Activated CD8-positive, alpha-beta memory T cell treated with anti-CD3 and anti-CD28 coated beads for 4 hours (primary cell): ENCODE measurements at regions not wholly inside any gene's neighbourhood (a gene's known extent, or its start where the extent isn't known, plus 50 kb on each side); places are given as distances from the start of the nearest gene placed in this dataset.

Experiments
- DNase-seq, 2 donors: peaks; one replicate each; pipeline ENCODE4 v3.0.0-alpha.2; 2020; ENCODE audit warnings: low read depth in 2 of 2

DNA sequence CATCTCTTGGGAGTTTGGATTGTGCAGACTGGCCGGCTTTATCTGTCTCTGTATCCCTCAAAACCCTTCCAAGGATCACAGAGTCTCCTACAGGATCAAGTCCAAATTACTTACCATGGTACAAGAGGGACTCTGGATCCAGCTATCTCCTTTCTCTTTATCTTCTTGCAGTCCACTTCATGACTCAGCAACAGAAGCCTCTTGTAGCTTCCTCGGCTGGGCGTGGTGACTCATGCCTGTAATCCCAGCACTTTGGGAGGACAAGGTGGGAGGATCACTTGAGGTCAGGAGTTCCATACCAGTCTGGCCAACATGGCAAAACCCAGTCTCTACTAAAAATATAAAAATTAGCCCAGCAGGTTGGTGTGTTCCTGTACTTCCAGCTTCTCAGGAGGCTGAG lies 189.7 kb downstream of the BCAT1 start:
- DNase-seq, result no peak

DNA sequence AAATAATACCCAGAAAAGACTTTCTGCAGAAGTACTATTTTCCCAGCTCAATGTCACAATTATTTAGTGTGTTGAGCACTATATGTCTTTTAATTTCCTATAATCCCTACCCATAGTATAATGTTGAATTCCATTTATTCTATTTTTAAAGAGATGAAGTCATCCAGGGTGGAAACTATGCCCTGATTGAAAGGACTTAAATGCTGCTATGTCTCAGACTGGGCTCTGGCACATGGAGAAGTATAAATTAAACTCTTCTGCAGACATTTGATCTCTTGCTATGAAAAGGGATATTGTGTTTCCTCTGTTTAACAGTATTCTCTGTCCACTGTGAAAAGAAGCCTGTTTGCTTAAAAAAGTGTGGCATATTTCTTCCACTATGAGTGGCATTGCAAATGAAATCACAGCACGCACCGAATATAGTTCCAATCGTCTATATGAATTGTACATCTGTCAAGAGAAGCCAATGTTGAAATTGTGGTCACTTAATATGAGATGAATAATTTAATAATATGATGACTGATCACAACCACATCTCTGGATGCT lies 192.3 kb downstream of the BCAT1 start:
- no peak for DNase-seq

DNA sequence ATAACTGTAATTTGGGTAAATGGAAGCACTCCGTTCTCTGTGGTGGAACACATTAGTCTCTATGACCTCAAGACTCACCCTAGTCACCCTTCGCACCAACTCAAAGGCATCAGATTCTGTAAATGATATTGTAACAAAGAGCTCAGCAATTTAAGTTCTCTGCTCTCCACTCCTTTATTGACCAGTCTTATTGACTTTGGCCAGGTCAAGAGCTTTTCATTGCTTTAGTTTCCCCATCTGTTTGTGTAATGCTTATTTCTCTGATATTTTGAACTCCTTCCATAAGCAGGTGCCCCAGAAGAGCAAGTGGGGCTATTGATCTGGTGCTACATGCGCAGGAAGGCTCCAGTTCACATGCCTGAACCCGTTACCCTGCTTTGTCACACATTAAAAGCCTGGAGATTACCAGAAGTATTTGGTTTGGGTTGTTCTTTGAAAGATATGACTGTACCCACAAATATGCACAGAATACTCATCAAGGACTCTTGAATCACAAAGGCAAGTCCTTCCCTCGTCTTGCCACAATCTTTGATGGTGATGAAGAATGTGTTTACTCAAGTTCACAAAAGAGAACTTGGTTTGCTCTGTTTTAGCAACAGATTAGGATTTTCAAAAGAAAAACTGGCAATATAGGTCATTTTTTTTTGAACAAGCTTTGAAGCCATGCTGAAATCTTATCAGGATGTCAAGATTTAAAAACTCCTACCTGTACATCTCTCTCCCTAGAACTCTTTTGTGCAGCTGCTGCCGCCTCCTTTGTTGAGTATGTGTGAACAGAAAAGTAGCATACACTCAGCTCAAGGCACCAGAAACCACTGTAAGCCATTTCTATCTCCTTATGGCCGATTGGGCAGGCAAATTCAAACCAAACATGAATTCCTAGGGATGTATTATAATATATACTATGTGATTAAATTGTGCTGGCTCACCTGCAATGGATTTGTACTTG lies 193.9 kb downstream of the BCAT1 start:
- no peak for DNase-seq

DNA sequence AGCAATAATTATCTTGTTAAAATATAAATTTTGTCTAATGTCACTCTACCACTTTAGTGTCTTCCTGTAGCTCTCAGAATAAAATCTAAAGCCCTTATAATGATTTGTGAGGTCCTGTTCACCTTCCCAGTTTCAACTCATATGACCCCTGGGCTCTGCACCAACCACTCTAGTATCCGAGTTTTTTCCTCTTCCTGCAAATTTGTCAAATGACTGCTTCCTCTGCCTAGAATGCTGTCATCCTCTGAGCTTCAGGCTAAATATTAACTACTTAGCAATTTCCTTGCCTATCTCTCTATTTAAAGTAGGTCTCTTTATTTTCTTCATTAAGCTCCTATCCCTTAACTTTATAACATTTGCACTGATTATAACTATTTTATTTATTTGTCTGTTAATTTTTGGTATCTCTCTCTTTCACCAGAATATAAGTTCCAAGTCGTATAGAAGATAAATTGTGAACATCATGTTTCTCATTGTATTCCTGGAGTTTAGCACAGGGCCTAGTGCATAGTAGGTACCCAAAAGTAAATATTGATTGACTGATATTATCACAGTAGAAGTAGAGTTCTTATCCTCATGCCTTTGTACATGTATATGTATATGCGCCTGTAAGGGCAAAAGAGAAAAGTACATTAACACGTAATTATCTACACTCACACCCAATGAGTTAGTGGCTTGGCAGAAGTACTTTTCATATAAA lies 196.0 kb downstream of the BCAT1 start:
- DNase-seq, result no peak

DNA sequence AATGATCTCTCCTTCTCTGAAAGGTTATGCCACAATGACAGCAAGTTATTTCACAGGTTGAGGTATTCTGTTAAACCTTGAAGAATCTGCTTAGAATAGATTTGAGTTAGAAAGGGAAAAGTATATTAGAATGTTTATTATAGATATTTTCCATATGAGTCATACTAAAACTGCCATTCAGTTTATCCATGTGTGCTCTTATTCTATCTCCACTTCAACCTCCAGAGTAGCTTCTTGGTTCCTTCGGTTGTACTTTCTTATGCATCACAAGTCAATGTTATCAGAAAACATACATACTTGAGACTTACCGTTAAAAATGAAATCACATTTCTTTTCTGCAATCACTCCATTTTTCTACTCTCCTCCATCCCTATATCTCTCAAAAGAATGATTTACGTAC lies 197.7 kb downstream of the BCAT1 start:
- no peak for DNase-seq

DNA sequence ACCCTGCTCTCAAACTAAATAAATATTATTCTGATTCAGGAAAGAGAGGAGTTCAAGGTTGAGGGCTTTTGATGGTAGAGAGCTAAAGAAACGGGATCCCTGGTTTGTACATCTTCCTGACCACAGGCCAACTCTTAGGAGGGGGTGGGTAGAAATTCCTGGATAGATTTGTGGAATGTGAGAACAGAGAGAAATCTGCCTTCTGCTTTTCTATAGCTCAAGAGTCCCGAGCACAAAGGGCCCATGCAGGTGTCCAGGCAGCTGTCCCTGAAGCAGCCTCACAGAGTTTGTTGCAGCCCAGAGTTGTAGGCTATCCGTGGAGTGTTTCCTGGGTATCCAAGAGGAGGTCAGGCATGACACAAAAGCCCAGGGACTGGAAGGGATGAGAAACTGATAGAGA lies 198.6 kb downstream of the BCAT1 start:
- DNase-seq, result no peak

DNA sequence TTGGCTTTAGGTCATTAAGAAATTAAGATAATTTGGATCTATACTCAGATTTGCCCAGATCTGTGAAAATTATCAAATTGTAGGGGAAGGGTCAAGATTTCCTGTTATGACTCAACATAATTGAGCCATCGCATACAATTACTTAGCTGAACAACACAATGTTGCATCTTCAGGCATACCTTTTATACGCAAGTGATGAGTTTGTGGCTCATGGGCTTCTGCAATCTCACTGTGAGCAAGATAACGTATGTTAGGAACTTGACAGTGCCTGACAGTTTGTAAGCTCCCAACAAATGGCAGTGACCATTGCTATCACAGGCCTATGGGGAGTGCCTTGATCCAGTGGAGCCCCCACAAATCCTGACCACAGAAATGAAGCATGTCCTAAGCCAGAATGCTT lies 199.7 kb downstream of the BCAT1 start:
- DNase-seq, result no peak

DNA sequence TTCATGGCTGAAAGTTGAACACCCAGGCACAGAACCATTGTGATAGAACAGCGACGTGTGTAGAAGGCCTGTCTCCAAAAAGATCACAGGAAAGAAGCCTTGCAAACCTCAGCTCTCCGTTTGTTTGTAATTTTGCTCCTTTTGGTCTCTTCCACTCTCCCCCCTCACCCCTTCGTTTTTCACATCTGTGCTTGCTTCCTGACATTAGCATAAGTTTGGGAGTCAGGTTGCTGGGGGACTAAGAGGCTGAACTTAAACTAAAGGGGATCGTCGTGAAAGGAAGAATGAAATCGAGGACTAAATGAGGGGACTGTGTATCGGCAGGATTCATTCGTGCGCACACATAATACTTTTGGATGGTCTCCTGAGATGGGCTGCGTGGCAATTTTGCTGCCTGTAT lies 200.6 kb downstream of the BCAT1 start:
- no peak for DNase-seq

DNA sequence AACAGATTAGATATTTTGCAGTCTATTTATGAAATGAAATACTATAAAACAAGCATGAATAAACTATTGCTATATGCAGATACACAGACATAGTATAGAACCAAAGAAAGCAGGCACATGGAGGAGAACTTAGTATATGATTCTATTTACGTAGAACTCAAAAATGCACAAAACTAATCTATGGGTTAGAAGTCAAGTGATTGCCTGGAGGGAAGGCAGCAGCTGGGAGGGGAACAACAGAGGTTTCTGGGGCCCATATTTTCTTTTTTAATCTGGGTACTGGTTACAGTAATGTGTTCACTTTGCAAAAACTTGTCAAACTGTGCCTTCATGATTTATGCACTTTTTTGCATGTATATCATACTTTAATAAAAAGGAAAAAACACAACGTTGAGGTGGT lies 202.0 kb downstream of the BCAT1 start:
- no peak for DNase-seq

DNA sequence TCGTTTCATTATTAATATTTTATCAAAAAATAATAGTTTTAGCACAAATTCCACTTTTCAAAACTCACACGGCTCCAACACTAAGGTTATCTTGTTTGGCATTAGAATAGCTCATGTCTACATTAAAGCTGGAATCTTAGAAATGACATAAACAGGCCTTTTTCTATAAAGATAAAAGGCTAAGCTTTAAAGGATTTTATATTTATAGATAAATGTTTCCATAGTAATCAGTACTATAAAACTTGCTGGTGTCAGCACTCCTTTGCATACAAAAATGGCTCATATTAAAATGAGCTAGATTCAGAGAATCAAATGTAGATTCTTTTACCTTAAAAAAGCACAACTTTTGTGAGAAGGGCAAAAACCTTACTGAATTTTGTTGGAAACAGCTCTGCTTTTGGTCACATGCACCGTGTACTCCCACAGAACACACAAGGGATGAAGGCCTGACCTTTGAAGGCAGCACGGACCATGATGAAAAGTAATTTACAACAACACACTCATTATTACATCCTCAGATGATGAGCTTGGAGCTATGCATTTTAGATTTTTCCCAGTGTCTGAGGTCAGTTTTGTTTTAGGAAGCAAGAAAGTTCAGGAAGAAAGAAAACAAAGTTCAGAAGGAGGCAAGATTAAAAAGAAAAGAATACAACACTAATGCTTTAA lies 202.8 kb downstream of the BCAT1 start:
- no peak for DNase-seq

DNA sequence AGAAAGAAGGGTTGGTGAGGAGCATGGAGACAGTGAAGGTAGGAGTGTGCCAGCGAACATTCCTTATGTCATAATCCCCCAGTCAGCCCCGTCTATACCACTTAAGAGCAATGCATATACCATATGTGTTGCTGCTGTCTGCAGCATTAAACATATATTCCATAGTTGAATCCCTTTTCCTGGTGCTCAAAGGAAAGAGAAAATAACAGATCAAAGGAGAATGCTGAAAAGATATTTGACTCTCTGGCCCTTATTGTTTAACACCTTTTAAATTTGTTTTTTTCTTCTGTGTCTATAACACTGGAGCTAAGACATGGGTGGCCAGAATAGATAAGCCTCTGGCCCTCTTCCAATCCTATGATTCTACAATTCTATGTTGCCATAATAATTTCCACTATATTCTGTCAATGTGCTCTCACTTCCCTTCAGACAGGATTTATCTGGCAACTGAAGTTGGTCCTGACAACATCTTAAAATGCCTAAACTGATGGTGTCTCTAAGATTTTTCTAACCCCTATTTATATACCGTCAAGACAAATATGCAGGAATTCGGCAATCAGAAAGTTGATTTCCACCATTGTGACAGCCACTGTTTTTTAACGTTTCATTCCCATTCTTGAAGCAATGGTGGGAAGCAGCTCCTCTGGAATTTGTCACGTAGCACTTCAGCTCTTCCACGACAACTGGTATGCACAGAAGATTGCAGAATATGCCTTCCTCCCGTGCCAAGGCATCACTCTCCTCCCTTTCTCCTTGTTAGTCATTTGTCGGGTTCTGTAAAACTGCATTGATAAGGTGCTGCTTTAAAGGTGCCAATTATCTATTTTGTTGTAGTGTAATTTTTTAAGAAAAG lies 204.7 kb downstream of the BCAT1 start:
- no peak for DNase-seq

DNA sequence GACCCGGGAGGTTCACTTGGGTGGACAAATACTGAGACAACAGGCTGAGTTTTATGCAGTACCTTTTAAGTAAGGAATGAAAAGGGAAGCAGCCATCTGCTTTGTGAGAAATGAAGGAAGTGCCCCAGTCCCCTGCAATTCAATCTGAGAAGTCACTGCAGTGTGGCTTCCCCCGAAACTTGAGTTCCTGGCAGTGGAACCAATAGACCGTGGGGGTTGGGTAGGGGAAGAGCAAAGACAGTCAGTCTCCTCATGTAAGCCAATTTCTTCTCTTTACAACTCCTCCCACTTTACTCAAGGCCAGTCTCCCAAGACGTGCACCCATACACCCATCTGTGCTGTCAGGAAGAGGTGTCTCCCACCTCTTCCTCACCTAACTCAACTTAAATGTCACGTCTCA lies 206.5 kb downstream of the BCAT1 start:
- no peak for DNase-seq

DNA sequence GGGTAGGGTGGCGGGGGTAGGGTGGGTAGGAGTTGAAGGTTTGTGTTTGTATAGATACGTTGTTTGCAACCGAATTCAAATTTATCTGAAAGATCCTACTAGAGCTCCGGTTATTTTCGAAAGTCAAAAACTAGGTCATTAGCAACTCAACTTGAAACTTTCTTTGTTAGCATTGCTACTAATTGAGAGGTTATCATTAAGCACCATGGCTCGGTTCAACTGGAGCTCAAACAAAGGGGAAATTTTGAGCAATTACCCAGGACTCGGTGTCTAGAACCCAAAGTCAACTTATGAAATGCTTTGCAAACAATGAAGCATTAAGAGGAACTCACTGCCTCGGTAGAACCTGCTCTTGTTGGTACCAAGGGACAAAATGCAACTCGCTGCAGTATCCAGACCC lies 207.7 kb downstream of the BCAT1 start:
- no peak for DNase-seq

DNA sequence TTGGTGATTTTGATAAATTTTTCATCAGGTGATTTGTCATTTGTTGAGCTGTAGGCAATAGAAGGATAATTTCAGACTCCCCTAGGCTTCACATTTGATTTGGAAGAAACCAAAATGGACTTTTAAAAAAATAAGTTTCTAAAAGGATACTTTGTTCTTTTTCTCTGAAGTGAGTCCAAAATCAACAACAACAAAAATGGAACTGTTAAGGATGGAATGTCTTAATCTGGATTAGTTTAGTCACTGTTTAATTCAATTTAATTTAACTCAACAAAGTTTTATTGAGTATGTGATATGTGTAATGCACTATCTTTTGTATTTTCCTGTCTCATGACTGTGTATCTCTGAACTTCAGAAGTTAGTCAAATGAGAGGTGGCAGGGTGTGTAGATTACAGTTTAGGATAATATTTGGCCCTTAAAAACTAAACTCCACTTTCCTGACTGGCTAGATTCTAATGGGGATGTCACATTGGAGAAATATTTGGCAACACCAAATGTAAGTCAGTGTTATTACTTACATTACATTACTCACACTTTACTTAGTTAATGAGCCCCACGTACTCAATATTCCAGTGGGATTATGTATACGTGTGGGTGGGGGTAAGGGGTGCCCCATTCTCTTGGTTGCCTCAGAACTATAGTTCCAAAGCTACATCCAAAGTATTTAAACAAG lies 209.7 kb downstream of the BCAT1 start:
- no peak for DNase-seq

DNA sequence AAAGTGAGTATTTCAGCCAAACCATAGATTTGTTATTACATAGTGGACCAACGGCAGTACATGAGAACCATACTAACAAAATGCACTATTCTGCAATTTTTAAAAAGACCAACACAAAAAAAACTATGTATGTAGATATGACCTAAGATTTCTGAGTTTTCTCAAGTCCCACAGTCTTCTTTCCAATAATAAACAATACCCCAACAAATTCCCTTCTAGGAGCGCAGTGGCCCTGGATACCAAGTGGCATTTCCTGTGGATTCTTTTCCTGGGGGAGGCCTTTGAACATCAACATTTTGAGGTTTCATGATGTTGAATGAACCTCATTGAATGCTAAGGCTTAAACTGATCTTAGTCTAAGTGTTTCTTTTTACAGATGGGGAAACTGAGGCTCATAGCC lies 210.5 kb downstream of the BCAT1 start:
- no peak for DNase-seq

DNA sequence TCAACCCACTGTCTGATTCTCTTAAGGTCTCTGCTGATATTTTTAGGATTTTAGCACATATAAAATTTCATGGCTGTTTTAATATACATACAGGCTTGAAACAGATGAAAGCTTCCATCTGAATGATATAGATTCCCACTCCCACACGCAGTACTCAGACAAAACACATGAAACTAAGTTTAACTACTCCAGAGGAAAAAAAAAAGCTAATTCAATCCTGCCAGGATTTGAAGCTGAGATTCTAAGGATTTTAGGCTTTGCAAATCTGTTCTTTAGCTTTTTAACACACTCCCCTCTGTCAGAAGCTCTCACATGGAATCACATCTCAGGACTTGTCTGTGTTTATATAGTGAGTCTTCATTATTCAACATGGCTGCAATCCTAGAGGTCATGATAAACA lies 217.3 kb downstream of the BCAT1 start:
- no peak for DNase-seq

DNA sequence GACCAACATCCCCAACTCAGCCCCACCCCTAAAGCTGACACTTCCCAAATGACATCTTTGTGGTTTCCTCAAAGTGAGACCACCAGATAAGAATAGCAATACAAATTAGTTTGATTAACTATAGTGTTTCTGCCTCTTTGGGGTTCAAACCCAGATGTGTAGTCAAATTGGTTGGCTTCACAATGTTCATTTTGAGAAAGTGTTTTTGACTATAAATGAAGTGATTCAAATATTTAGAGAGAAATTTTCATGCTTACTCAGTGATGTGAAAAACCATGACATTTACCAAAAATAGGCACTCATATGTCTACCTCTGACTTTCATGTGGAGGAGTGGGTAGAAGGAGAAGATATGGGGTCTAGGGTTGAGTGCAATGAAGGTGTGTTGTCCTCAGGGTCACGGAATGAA lies 218.4 kb downstream of the BCAT1 start:
- no peak for DNase-seq

DNA sequence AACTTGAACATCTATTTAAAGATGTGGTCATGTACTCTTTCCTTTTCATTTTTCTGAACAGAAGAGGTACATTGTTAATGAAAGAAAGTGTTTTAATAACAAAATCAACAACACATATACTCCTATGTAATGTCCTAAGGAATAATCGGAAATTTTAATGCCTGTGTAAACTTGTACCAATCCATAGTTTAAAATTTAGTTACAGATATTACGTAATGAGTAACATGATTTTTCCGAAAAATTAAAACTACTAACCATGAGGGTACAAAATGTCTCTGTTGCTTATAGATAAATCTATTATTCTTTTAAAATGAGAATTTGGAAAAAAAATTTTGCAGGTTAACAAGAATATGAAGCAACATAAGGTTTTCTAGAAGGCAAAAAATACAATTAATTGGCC lies 220.1 kb downstream of the BCAT1 start:
- DNase-seq, result no peak

DNA sequence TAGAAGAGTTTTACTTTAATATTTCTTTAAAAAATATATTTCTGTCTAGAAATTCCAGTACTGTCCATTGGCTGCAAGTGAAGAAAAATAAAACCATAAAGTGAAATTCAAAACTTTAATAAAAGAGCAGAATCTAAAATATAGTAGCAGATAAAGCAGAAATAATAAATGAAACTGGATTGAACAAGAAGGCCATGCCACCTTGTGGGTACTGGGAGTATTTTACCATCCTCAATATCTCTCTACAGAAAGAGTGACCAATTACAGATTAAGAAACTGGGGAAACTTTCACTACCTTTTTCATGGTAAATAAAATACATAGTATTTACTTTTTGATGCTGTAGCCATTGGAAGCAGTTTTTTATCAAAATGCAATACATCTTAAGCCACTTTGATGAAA lies 220.5 kb downstream of the BCAT1 start:
- DNase-seq, result no peak

DNA sequence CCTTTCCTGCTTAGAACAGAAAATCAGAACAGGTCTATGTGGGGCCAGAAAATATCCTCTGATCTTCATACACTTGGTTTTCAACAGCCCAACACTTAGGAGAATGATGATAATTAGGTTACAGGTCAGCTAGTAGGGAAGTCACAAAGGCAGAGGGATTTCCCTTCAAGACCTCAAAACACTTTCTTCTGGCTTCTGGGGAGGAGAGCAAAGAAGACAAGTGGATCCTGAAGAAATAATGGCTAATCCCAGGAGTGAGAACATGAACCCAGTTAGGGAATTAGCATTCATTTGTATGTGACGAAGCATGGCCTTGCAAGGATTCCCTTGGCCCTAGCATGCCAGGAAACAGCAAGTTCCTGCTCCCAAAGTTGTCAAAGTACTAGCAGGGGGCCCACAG lies 223.3 kb downstream of the BCAT1 start:
- DNase-seq, result no peak

DNA sequence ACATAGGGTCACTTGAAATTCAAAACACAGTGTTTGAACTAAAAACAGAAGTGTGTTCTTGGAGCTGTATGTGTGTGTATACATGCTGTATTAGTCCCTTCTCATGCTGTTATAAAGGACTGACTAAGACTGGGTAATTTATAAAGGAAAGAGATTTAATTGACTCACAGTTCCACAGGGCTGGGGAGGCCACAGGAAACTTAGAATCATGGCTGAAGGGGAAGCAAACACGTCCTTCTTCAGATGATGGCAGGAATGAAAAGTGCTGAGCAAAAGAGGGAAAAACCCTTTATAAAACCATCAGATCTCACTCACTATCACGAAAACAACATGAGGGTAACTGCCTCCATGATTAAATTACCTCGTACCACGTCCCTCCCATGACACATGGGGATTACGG lies 224.1 kb downstream of the BCAT1 start:
- DNase-seq, result no peak
